Retinal pigment epithelial cell (primary cell): ENCODE measurements at regions not wholly inside any gene's neighbourhood (a gene's known extent, or its start where the extent isn't known, plus 50 kb on each side); places are given as distances from the start of the nearest gene placed in this dataset.
"Not testable (repeated sequence)": the region's sequence is repeated elsewhere in the genome, so short reads cannot be mapped to it uniquely, and the experiment has no call there.

Source experiments
- DNase-seq: peaks from one replicate; pipeline ENCODE4 v3.0.0-alpha.2; 2010; ENCODE audit warnings: low read depth
- H3K4me3 ChIP-seq: 2 replicates; pipeline ENCODE4 v1.5.1; 2011; ENCODE audit warnings: mild to moderate bottlenecking, low read length, control low read depth, moderate library complexity
- TF ChIP-seq, protein P1 (sequence below): conservative IDR thresholded peaks from 2 replicates; pipeline ENCODE4 v1.5.1; 2011; ENCODE audit warnings: low read depth, low read length, control low read depth, inconsistent platforms

DNA sequence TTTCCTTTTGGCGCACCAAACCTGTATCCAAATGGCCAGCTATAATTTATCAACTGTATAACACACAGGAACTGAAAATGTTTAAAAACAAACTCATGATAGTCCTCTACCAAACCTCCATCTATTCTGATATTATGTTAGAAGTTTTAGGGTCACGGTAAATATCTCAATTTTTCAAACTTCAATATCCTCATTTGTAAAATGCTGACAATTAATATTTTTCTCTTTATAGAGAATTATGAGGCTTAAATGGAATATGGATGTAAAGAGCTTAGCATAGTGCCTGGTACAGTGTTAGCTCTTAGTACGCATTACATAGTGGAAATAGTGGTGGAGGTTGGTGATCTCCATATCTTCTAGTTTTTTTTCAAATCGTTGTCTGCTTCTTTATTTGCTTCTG, 917.6 kb downstream of the TLE4 start:
- H3K4me3 ChIP-seq: no peak overlapping the region
- TF ChIP-seq, protein P1, sequence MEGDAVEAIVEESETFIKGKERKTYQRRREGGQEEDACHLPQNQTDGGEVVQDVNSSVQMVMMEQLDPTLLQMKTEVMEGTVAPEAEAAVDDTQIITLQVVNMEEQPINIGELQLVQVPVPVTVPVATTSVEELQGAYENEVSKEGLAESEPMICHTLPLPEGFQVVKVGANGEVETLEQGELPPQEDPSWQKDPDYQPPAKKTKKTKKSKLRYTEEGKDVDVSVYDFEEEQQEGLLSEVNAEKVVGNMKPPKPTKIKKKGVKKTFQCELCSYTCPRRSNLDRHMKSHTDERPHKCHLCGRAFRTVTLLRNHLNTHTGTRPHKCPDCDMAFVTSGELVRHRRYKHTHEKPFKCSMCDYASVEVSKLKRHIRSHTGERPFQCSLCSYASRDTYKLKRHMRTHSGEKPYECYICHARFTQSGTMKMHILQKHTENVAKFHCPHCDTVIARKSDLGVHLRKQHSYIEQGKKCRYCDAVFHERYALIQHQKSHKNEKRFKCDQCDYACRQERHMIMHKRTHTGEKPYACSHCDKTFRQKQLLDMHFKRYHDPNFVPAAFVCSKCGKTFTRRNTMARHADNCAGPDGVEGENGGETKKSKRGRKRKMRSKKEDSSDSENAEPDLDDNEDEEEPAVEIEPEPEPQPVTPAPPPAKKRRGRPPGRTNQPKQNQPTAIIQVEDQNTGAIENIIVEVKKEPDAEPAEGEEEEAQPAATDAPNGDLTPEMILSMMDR: no peak

DNA sequence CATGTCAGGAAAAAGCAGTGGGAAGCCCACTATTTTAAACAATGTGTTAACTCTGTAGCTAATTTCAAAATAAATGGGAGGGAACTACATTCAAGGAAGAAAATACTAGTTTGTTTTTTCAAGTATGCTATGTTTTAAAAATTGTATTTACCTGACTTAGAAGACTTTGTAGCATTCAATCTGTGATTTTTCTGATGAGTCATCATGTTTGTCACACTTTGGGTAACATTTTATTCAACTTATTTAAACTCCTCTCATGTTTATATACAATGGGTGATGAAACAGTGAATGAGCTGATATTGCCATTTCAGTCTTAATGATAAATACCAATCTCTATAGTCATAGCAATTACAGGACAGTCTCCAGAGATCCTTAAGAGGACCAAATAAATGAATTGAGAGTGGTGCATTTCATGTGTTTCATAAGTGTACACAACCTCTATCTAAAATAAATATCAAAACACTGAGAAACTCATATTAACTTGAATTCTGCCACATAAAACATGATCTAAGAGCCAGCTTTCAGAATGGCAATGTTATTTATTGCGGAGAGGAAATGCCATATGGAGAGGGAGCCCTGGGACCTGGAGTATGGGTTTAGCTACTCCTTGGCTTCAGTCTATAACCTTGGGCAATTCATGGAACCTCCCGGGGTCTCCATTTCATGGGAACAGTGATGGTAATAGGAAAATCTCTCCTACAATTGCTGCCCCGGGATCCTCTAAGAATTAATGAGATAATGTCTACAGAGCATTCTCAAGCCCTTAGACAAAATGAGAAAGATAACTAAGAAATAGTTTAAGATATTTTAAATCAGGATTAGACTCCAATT, 913.9 kb downstream of the TLE4 start:
- DNase-seq: no peak
- TF ChIP-seq, protein P1: no peak
- no peak overlapping the region for H3K4me3 ChIP-seq

More for the DNA sequence above, 917.6 kb downstream of the TLE4 start:
- no peak for DNase-seq

DNA sequence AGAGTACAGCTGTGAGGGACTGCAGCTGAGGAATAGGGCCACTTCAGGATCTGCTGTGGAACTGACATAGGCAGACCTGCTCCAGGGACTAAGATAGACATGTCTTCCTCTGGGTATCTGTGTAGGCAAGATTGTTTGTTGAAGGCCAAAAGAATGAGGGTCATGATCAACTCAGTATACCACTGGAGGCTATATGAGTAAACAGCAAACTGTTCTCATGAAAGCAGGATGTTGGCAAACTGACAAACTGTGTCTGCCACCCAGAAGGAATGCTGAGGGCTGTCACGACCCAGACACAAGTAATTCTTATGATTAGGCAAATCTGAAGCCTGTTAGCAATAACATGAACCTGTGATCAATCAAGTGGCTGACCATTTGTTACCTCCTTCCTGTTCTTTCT, 910.5 kb downstream of the TLE4 start:
- not testable (repeated sequence) for H3K4me3 ChIP-seq, DNase-seq

DNA sequence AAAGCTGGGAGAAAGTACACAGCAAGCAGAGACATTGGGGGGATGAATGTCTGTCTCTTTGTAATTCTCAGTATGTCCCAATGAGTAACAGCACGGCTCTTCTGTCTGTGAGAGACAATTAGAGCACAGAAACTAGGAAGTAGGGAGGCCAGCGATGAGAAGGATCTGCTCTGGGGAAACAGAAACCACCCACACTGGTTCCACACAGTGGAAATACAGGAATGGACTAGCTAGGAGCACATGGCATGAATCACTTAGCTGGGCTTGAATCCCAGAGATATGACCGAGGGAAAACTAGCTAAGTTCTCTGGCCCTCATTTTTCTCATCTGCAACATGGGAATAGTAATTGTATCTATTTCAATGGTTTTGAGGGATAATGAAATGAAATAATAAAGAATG, 895.9 kb downstream of the TLE4 start:
- no peak for DNase-seq
- TF ChIP-seq, protein P1: no peak
- H3K4me3 ChIP-seq: no peak overlapping the region

DNA sequence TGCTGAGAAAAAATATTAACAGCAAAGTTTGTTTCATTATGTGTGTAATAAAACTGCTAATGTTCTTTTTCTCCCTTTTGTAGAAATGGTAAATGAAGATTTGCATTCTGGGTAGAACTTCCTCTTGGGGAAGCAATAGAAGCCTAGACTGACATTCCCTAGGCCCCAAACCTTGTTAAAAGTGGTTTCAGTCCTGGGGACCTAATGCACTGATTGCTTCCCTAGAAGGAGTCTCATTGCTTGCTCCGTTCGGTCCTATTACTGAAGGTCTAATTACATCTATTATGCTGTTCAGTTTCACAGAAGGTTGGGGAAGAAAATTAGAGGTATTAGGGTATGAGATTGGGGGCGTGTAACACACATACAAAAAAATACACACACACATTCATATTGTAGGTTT, 893.8 kb downstream of the TLE4 start:
- TF ChIP-seq, protein P1: no peak
- DNase-seq: no peak
- no peak overlapping the region for H3K4me3 ChIP-seq

DNA sequence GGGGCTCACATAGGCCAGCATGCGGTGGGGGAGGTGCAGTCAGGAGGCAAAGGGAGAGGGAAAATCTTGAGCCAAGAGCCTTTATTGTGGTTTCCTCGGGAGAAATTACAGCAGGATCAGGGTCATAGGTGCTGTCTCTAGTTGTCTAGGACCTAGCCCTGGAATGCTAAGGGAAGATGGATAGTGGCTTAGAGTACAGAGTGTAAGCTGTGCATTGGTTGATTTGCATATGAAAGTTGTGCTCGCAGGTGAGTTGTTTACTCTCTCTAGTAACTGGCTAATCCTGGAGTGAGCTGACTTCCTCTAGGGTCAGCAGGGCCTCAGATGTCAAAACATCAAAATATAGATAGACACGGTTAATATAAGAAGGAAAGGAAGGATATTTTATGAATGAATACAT, 877.7 kb downstream of the TLE4 start:
- no peak for DNase-seq
- no peak overlapping the region for H3K4me3 ChIP-seq
- TF ChIP-seq, protein P1: no peak

DNA sequence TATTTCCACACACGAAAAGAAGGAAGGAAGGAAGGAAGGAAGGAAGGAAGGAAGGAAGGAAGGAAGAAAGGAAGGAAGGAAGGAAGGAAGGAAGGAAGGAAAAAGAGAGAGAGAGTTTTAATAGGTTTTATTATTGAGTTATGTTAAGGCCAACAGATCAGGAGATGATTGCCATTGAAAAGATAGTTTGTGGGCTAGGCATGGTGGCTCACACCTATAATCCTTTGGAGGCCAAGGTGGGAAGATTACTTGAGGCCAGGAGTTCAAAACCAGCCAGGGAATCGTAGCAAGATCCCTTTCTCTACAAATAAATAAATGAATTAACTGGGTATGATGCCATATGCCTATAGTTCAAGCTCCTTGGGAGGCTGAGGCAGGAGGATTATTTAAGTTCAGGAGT, 877.2 kb downstream of the TLE4 start:
- no peak overlapping the region for H3K4me3 ChIP-seq
- TF ChIP-seq, protein P1: no peak
- no peak for DNase-seq
